Mesothelial cell of epicardium (in vitro differentiated cells): ENCODE measurements at regions not wholly inside any gene's neighbourhood (a gene's known extent, or its start where the extent isn't known, plus 50 kb on each side); places are given as distances from the start of the nearest gene placed in this dataset.

Source experiments
- DNase-seq, 2 experiments: peaks; one replicate each; pipeline ENCODE4 v3.0.0; 2021; ENCODE audit warnings: low spot score in 2 of 2; ENCODE audit not compliant: unreplicated experiment in 2 of 2
- H3K27ac Mint-ChIP-seq: 2 replicates; pipeline ENCODE4 v1.8.0; 2021; ENCODE audit warnings: mixed read lengths
- H3K27me3 Mint-ChIP-seq: 2 replicates; pipeline ENCODE4 v1.8.0; 2021; ENCODE audit warnings: low read depth, mixed read lengths
- H3K36me3 Mint-ChIP-seq: 2 replicates; pipeline ENCODE4 v1.8.0; 2021; ENCODE audit warnings: mixed read lengths
- H3K4me1 Mint-ChIP-seq: 2 replicates; pipeline ENCODE4 v1.8.0; 2021; ENCODE audit warnings: mixed read lengths
- H3K4me3 Mint-ChIP-seq: 2 replicates; pipeline ENCODE4 v1.8.0; 2021; ENCODE audit warnings: mild to moderate bottlenecking, moderate library complexity, mixed read lengths
- H3K9me3 Mint-ChIP-seq: 2 replicates; pipeline ENCODE4 v1.8.0; 2021; ENCODE audit warnings: mixed read lengths
- TF ChIP-seq, protein P1 (sequence below): fragments of 200-600 bp; sonication (generic); IDR thresholded peaks from one replicate; pipeline ENCODE4 v1.5.0; 2021; ENCODE audit warnings: antibody characterized with exemption; ENCODE audit not compliant: unreplicated experiment

DNA sequence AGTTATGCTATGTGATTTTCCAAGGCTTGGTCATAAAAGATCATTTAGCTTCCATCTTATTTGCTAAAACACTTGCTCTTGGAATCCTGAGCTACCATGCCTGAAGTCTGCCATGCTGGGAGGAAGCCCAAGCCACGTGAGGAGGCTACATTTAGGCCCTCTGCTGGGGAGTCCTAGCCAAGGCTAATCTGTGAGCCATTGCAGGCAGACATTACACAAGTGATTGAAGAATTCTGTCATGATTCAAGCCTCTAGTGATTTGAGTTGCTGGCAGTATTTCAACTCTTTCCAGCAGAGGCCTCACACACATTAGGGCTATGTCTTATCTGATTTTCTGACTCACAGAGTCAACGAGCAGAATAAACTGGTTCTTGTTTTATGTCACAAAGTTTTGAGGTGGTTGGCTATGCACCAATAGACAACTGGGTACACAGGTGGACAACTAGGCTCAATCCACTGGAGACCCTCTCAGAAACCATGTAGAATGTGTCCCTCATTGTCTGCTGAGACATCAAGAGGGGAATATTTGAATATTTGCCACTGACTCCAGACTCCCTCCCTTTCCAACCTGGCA, 227.2 kb upstream of the SULF2 start:
- Mint-ChIP-seq H3K36me3 (no peaks in the 10 kb centered on the region), H3K9me3 (peaks cover 16% of the 10 kb centered on the region), H3K4me3 (no peak overlapping the region), H3K4me1 (peaks cover 12% of the 10 kb centered on the region), H3K27ac (no peak overlapping the region), H3K27me3 (peaks cover 7% of the 10 kb centered on the region)
- DNase-seq, result no peak
- TF ChIP-seq, protein P1, sequence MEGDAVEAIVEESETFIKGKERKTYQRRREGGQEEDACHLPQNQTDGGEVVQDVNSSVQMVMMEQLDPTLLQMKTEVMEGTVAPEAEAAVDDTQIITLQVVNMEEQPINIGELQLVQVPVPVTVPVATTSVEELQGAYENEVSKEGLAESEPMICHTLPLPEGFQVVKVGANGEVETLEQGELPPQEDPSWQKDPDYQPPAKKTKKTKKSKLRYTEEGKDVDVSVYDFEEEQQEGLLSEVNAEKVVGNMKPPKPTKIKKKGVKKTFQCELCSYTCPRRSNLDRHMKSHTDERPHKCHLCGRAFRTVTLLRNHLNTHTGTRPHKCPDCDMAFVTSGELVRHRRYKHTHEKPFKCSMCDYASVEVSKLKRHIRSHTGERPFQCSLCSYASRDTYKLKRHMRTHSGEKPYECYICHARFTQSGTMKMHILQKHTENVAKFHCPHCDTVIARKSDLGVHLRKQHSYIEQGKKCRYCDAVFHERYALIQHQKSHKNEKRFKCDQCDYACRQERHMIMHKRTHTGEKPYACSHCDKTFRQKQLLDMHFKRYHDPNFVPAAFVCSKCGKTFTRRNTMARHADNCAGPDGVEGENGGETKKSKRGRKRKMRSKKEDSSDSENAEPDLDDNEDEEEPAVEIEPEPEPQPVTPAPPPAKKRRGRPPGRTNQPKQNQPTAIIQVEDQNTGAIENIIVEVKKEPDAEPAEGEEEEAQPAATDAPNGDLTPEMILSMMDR, result no peak

DNA sequence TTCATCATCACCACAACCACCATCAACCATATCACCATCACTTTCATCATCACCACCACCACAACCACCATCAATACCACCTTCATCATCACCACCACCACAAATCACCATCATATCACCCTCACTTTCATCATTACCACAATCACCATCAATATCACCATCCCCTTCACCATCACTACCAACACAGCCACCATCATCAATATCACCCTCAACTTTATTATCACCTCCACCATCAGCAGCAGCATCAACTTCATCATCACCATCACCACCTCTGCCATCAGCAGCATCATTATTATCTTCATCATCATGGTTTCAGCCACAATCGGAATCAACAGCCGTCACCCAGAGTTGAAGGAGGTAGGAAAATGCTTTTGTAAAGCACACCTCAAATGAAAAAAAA, 225.7 kb upstream of the SULF2 start:
- Mint-ChIP-seq H3K27ac (no peak overlapping the region), H3K36me3 (no peaks in the 10 kb centered on the region), H3K4me3 (no peak overlapping the region), H3K27me3 (peaks cover 9% of the 10 kb centered on the region), H3K4me1 (peaks cover 14% of the 10 kb centered on the region), H3K9me3 (peaks cover 12% of the 10 kb centered on the region)
- DNase-seq, result no peak
- TF ChIP-seq, protein P1, result no peak

DNA sequence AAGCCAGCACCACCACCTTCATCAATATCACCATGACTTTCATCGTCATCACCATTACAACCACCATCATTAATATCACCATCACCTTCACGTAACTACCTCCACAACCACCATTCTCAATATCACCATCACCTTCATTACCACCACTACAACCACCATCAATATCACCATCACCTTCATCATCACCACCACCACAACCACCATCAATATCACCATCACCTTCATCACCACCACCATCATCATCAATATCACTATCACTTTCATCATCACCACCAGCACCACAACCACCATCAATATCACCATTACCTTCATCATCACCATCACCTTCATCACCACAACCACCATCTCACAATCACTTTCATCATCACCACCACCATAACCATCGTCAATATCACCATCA, 225.3 kb upstream of the SULF2 start:
- H3K27ac Mint-ChIP-seq, result no peak overlapping the region

DNA sequence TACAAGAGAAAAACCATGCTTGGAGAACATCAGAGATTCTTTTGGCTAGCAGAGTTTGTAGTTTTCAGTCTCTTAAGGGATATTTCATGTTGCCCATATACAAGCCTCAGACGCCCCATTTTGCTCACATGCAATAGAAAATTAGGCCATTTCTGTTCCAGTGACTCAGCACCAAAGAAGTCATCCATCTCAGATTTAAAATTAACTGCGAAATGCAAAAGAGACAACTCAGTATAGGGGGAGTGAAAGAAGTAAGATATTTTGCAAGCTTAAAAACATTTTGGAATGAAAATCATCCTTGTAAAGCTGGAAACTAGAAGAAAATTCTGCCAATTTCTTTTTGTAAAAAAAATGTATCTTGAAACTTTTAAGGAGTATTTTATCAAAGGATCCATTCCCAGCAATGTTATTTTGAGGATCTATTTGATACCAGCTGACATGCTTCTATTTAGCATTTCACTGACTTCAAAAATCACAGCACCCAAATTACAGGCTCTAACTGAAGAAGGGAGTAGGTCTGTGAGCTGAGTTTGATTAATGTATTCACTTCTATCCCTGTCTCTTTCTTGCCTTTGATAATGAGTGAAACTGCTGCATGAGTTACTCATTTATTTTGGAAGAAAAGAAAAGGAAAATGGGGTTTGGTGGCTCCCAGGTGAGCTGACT, 223.7 kb upstream of the SULF2 start:
- Mint-ChIP-seq H3K27me3 (peaks cover 10% of the 10 kb centered on the region), H3K9me3 (peaks cover 16% of the 10 kb centered on the region), H3K4me1 (peaks cover 10% of the 10 kb centered on the region), H3K4me3 (no peak overlapping the region), H3K36me3 (no peaks in the 10 kb centered on the region), H3K27ac (no peak overlapping the region)
- TF ChIP-seq, protein P1, result no peak
- DNase-seq, result no peak

More for the DNA sequence above, 225.3 kb upstream of the SULF2 start:
- no peaks in the 10 kb centered on the region for H3K36me3 Mint-ChIP-seq
- no peak overlapping the region for H3K4me3 Mint-ChIP-seq
- peaks cover 9% of the 10 kb centered on the region for H3K27me3 Mint-ChIP-seq
- TF ChIP-seq, protein P1, result no peak
- DNase-seq, result no peak
- H3K4me1 Mint-ChIP-seq, result peaks cover 11% of the 10 kb centered on the region
- H3K9me3 Mint-ChIP-seq, result peaks cover 12% of the 10 kb centered on the region

DNA sequence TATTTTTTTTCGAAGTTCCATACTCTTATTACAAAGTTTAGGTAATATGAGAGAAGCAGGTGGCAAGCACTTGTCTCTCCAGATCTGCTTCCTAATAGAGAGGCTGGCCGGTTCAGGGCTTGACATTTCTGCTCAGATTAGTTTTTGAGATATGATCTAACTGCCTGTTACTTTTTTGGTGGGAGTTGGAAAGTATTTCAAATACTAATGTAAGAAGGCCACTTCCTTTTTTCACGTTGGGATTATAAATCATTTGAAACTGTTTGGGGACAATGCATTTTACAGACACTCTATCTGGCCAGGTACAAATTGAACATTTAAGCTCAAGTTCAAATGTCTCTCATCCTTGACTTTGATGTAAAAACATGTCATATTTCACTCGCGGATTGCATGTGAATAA, 222.1 kb upstream of the SULF2 start:
- Mint-ChIP-seq H3K27ac (no peak overlapping the region), H3K36me3 (no peaks in the 10 kb centered on the region), H3K4me1 (peaks cover 10% of the 10 kb centered on the region), H3K4me3 (no peak overlapping the region), H3K27me3 (peaks cover 14% of the 10 kb centered on the region), H3K9me3 (peaks cover 15% of the 10 kb centered on the region)
- TF ChIP-seq, protein P1, result no peak
- DNase-seq, result no peak
